ENCODE measurements at regions not wholly inside any gene's neighbourhood (a gene's known extent, or its start where the extent isn't known, plus 50 kb on each side); places are given as distances from the start of the nearest gene placed in this dataset.

- no peak for TF ChIP-seq ZBTB33 (IDR thresholded peaks at IDR 0.05; ENCODE audit: extremely low read depth, insufficient replicate concordance, low read length)
- TF ChIP-seq POLR2A (IDR thresholded peaks at IDR 0.05; ENCODE audit: borderline replicate concordance, extremely low read depth, insufficient read depth, insufficient read length): no peak
- no peak for TF ChIP-seq CTCF (IDR thresholded peaks at IDR 0.05 in 2 of 3, conservative IDR thresholded peaks at IDR 0.05 in 1 of 3; ENCODE audit: borderline replicate concordance in 1 of 3, insufficient read depth in 1 of 3, low read depth in 2 of 3, low read length in 2 of 3)
- no peak for TF ChIP-seq REST (IDR thresholded peaks at IDR 0.05; ENCODE audit: low read depth)
- no peak for TF ChIP-seq TCF7L2 (IDR thresholded peaks at IDR 0.05; ENCODE audit: borderline replicate concordance, extremely low read depth, insufficient read depth, insufficient read length)
- no peak for TF ChIP-seq POLR2AphosphoS5 (IDR thresholded peaks at IDR 0.05; ENCODE audit: low read depth, low read length)
- TF ChIP-seq EZH2 (IDR thresholded peaks at IDR 0.05): no peak
- no peak for TF ChIP-seq ZFX (IDR thresholded peaks at IDR 0.05)
These were observed 53.3 kb upstream of the SP8 start for GRCh38 chr7:20839987-20840386.

All from HCT116 (cell line).